HG03066 (cell line): ENCODE measurements at regions not wholly inside any gene's neighbourhood (a gene's known extent, or its start where the extent isn't known, plus 50 kb on each side); places are given as distances from the start of the nearest gene placed in this dataset.

ENCODE experiments used
- ATAC-seq: cut with Tn5 transposase; IDR thresholded peaks from one replicate; pipeline ENCODE4 v1.9.1; 2021; ENCODE audit warnings: low read depth; ENCODE audit not compliant: unreplicated experiment

GRCh38 chr1:234990328-234990675 is 138.3 kb downstream of the TOMM20 start:
- ATAC-seq: no peak

GRCh38 chr1:234989479-234990327 is 138.9 kb downstream of the TOMM20 start:
- no peak for ATAC-seq

- no peak for ATAC-seq
Observed at GRCh38 chr1:234989019-234989418, 139.6 kb downstream of the TOMM20 start.

- no peak for ATAC-seq
Observed at GRCh38 chr1:234988536-234988935, 140.1 kb downstream of the TOMM20 start.

- ATAC-seq: no peak
Observed at GRCh38 chr1:234988155-234988517, 140.5 kb downstream of the TOMM20 start.

- peak; percentile 43 for ATAC-seq
Observed at GRCh38 chr1:234987415-234988154, 141.1 kb downstream of the TOMM20 start.

- no peak for ATAC-seq
Observed at GRCh38 chr1:234986750-234987414, 141.8 kb downstream of the TOMM20 start.

GRCh38 chr1:234985516-234986294 is 142.9 kb downstream of the TOMM20 start:
- ATAC-seq: no peak

GRCh38 chr1:234985007-234985370 is 143.6 kb downstream of the TOMM20 start:
- ATAC-seq: no peak

GRCh38 chr1:234983564-234984238 is 144.9 kb downstream of the TOMM20 start:
- ATAC-seq: no peak

- ATAC-seq: no peak
Observed at GRCh38 chr1:234981758-234982157, 146.9 kb downstream of the TOMM20 start.

- ATAC-seq: peak; percentile 43
Observed at GRCh38 chr1:234980645-234981396, 147.8 kb downstream of the TOMM20 start.

GRCh38 chr1:234980291-234980644 is 148.4 kb downstream of the TOMM20 start:
- no peak for ATAC-seq

- no peak for ATAC-seq
Observed at GRCh38 chr1:234979296-234980279, 149.0 kb downstream of the TOMM20 start.

- ATAC-seq: peak; percentile 74
Observed at GRCh38 chr1:234978397-234979295, 150.0 kb downstream of the TOMM20 start.

- ATAC-seq: no peak
Observed at GRCh38 chr1:234977875-234978396, 150.7 kb downstream of the TOMM20 start.
